ENCODE measurements at regions not wholly inside any gene's neighbourhood (a gene's known extent, or its start where the extent isn't known, plus 50 kb on each side); places are given as distances from the start of the nearest gene placed in this dataset.

DNA sequence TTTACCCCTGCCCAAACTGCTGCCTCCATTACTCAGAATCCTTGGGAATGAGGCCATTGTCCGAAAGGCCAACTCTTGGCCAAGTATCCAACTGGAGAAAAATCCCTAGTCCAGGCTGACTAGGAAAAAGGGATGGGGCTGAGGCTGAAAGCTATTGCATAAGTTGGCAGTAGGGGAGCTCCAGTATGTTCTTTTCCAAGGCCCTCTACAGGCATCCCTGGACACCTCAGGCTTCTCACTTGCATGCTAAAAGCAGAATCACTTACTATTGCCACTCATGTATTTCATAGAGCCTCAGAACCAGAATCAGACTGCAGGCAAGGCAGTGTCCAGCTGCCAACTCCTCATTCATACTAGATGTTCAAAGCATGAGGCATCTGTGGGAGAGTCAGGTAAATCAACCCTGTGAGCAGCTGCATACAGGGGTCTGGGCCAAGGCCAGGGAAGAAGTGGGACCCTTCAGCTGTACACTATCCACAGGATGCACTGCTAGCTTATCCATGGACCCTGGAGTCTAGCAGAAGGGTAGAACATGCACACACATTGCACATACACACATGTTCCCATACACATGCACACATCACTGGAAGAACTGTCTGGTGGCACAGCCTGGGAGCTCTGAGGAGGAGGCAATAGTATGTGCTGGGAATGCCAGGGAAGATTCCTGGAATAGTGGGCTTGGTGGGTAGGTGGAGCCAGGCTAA is 195.3 kb downstream of the C1orf94 start:
- Histone ChIP-seq H3K27me3 (ENCODE audit: control insufficient read depth in 2 of 2, insufficient read depth in 2 of 2, low read length in 2 of 2) (no peaks in the 10 kb centered on the region), H3K4me2 (replicated peaks; ENCODE audit: extremely low read depth, low read length, poor library complexity, severe bottlenecking) (no peak overlapping the region), H4K20me1 (ENCODE audit: insufficient read depth, low read length) (no peaks in the 10 kb centered on the region), H2AFZ (ENCODE audit: insufficient read depth, low read depth, low read length, poor library complexity, severe bottlenecking) (no peak overlapping the region), H3K4me3 (replicated peaks in 1 of 3; ENCODE audit: low read depth in 2 of 3, low read length in 3 of 3) (no peak overlapping the region), H3K4me1 (ENCODE audit: control insufficient read depth in 1 of 2, insufficient read depth in 2 of 2, low read length in 2 of 2) (no peaks in the 10 kb centered on the region), H3K9ac (ENCODE audit: insufficient read depth, low read length, poor library complexity, severe bottlenecking) (no peak overlapping the region), H3K79me2 (ENCODE audit: insufficient read depth, low read length) (no peaks in the 10 kb centered on the region), H3K36me3 (replicated peaks in 1 of 2; ENCODE audit: control insufficient read depth in 1 of 2, insufficient read depth in 2 of 2, low read length in 2 of 2) (no peaks in the 10 kb centered on the region), H3K9me3 (replicated peaks in 1 of 2; ENCODE audit: control insufficient read depth in 1 of 2, insufficient read depth in 1 of 2, low read length in 2 of 2) (no peaks in the 10 kb centered on the region), H3K27ac (ENCODE audit: low read depth in 1 of 2, low read length in 2 of 2) (no peak overlapping the region)
- WGBS (ENCODE audit: insufficient coverage) = no CpG with 5 or more reads among the region's 1 CpG
- no peaks in the 10 kb centered on the region for H3K4me1 Mint-ChIP-seq
- H3K36me3 Mint-ChIP-seq = no peaks in the 10 kb centered on the region
- H3K27me3 Mint-ChIP-seq (ENCODE audit: low read depth in 3 of 3) = peaks cover 0 to 1% (median 0%) of the 10 kb centered on the region in 3 donors
- DNase-seq = no peak
- peaks cover 0 to 2% (median 0%) of the 10 kb centered on the region in 7 donors for H3K9me3 Mint-ChIP-seq
- H3K4me3 Mint-ChIP-seq = no peak overlapping the region
- no peak overlapping the region for H3K27ac Mint-ChIP-seq
- intact Hi-C loops (cut with micrococcal nuclease) = no loop called here
- TF ChIP-seq, protein P1, sequence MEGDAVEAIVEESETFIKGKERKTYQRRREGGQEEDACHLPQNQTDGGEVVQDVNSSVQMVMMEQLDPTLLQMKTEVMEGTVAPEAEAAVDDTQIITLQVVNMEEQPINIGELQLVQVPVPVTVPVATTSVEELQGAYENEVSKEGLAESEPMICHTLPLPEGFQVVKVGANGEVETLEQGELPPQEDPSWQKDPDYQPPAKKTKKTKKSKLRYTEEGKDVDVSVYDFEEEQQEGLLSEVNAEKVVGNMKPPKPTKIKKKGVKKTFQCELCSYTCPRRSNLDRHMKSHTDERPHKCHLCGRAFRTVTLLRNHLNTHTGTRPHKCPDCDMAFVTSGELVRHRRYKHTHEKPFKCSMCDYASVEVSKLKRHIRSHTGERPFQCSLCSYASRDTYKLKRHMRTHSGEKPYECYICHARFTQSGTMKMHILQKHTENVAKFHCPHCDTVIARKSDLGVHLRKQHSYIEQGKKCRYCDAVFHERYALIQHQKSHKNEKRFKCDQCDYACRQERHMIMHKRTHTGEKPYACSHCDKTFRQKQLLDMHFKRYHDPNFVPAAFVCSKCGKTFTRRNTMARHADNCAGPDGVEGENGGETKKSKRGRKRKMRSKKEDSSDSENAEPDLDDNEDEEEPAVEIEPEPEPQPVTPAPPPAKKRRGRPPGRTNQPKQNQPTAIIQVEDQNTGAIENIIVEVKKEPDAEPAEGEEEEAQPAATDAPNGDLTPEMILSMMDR (IDR thresholded peaks at IDR 0.05) = no peak

DNA sequence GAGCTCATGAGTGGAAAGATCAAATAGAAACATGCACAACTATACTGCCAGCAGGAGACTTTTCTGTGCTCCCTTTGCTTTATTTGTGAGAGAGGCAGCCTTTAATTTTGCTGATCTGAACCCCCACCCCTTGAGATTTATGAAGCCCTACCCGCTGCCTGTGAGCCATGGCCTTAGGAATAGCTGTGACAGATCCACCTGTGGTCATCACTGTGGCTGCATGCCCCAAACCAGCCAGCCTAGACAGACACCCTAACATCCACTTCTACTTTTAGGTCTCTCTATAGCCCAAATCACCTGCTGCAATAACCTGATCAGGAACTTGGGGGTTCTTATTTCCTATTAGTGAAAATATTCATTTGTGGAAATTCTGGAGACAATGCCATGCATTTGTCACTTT is 196.2 kb downstream of the C1orf94 start:
- WGBS (ENCODE audit: insufficient coverage) = no CpG with 5 or more reads among the region's 1 CpG
- no peak overlapping the region for H3K4me3 ChIP-seq (replicated peaks in 1 of 3; ENCODE audit: low read depth in 2 of 3, low read length in 3 of 3)
- no peaks in the 10 kb centered on the region for H3K36me3 ChIP-seq (replicated peaks in 1 of 2; ENCODE audit: control insufficient read depth in 1 of 2, insufficient read depth in 2 of 2, low read length in 2 of 2)
- DNase-seq = no peak
- Mint-ChIP-seq H3K27me3 (ENCODE audit: low read depth in 3 of 3) (peaks cover 0 to 7% (median 5%) of the 10 kb centered on the region in 3 donors), H3K4me1 (no peaks in the 10 kb centered on the region), H3K27ac (no peak overlapping the region), H3K36me3 (no peaks in the 10 kb centered on the region), H3K4me3 (no peak overlapping the region), H3K9me3 (peaks cover 0 to 2% (median 0%) of the 10 kb centered on the region in 7 donors)
- H3K4me2 ChIP-seq (replicated peaks; ENCODE audit: extremely low read depth, low read length, poor library complexity, severe bottlenecking) = no peak overlapping the region
- no peaks in the 10 kb centered on the region for H4K20me1 ChIP-seq (ENCODE audit: insufficient read depth, low read length)
- TF ChIP-seq, protein P1 (IDR thresholded peaks at IDR 0.05) = no peak
- no peak overlapping the region for H3K27ac ChIP-seq (ENCODE audit: low read depth in 1 of 2, low read length in 2 of 2)
- intact Hi-C loops (cut with micrococcal nuclease) = no loop called here
- no peaks in the 10 kb centered on the region for H3K4me1 ChIP-seq (ENCODE audit: control insufficient read depth in 1 of 2, insufficient read depth in 2 of 2, low read length in 2 of 2)
- no peaks in the 10 kb centered on the region for H3K27me3 ChIP-seq (ENCODE audit: control insufficient read depth in 2 of 2, insufficient read depth in 2 of 2, low read length in 2 of 2)
- no peak overlapping the region for H3K9ac ChIP-seq (ENCODE audit: insufficient read depth, low read length, poor library complexity, severe bottlenecking)
- no peak overlapping the region for H2AFZ ChIP-seq (ENCODE audit: insufficient read depth, low read depth, low read length, poor library complexity, severe bottlenecking)
- H3K9me3 ChIP-seq (replicated peaks in 1 of 2; ENCODE audit: control insufficient read depth in 1 of 2, insufficient read depth in 1 of 2, low read length in 2 of 2) = no peaks in the 10 kb centered on the region
- H3K79me2 ChIP-seq (ENCODE audit: insufficient read depth, low read length) = no peaks in the 10 kb centered on the region
